IPS-NIHi7 (cell line): ENCODE measurements at regions not wholly inside any gene's neighbourhood (a gene's known extent, or its start where the extent isn't known, plus 50 kb on each side); places are given as distances from the start of the nearest gene placed in this dataset.

Experiments used
- DNase-seq: peaks from one replicate; pipeline ENCODE4 v3.0.0; 2012; ENCODE audit warnings: mixed read lengths; ENCODE audit errors: extremely low spot score

DNA sequence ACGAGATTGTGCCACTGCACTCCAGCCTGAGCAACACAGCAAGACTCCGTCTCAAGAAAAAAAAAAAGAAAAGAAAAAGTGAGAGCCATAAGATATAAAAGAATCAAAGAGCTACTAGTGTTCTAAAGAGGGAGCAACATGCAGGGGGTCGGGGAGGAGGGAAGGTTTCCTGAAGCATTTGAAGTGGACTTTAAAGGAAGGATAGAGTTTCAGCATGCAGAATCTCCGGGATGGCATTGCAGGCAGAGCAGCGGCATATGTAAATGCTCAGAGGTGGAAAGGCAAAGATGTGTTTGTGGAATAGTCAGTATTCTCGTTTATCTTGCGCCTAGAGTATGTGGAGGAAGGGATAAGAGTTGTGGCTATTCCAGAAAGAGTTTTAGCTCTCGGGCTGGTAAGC lies 447.6 kb upstream of the NFE2L3 start:
- DNase-seq, result no peak

GRCh38 chr7:25706764-25707163 lies 445.2 kb upstream of the NFE2L3 start:
- no peak for DNase-seq

GRCh38 chr7:25707768-25708620 lies 444.0 kb upstream of the NFE2L3 start:
- DNase-seq, result no peak

- no peak for DNase-seq
Observed at GRCh38 chr7:25710959-25711358, 441.0 kb upstream of the NFE2L3 start.

GRCh38 chr7:25711940-25712339 lies 440.1 kb upstream of the NFE2L3 start:
- DNase-seq, result no peak

- DNase-seq, result no peak
Observed at GRCh38 chr7:25712500-25712899, 439.5 kb upstream of the NFE2L3 start.

DNA sequence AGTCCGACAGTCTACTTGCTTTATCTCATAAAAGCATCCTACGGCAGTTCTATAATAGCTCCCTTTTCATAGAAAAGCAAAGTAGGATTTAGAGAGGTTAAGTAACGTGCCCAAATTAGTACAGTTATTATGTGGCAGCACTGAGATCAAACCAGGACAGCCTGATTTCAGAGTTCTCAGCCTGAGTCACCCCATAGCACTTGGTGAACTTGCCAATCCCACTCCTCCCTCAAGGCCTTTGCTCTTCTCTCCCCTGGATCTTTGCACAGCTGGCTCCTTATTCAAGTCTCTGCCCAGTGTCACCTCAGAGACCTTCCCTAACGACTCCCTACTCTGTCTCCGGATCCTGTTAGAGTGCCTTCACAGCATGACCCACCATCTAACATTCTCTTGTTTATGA lies 438.0 kb upstream of the NFE2L3 start:
- no peak for DNase-seq

GRCh38 chr7:25716421-25716820 lies 435.6 kb upstream of the NFE2L3 start:
- DNase-seq, result no peak

DNA sequence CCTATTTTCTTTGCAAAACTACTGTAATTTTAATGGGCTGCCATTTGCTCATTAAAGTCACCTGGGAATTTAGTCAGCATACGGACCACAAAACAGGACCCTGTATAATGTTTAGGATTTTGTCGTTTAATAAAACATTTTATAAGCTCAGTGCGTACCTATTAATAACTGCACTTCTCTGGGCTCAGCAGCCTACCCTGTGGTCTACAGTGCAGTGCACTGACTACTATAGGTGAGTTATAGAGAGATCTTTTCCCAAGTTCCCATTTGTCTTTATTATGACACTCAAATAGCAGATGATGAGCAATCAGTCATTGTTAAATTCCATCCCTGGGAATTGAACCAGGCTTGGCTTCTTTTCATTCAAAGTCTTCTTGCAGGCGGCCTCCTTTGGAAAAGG lies 433.4 kb upstream of the NFE2L3 start:
- DNase-seq, result no peak

- no peak for DNase-seq
Observed at GRCh38 chr7:25719190-25719896, 432.7 kb upstream of the NFE2L3 start.

DNA sequence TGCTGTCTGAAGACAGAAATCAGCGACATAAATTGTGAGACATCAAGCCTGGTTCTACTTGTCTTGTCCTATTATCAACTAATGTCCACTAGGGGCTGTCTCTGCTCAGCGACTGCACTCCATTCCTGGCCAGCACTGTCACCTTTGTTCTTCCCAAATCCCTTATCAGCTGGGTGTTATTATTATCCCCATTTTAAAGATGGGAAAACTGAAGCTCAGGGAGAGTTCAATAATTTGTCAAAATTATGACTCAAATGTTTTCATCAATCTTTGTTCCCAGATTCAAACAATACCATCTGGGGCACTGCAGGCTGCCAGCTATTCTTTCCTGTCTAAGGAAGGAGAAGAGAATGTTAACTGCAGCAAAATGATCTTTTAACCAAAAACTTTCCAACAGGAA lies 431.6 kb upstream of the NFE2L3 start:
- peak; percentile 60 for DNase-seq

DNA sequence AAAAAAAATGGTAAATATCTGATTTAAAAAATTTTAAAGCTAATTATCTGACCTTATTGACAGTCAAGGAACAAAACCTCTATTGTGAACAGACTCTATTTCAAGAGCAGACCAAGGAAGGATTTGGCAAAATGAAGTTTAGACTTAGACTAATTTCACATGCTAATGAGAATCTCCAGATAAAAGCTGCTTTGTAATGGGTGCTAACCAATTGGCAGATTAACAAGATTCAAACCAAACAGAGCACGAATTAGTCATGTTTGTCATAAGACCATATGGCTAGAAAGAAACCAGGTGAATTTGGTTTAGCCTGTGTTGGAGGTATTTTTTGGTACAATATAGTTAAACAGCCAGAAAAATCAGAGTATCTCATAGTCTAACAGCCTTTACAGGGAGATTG lies 429.1 kb upstream of the NFE2L3 start:
- DNase-seq, result no peak

DNA sequence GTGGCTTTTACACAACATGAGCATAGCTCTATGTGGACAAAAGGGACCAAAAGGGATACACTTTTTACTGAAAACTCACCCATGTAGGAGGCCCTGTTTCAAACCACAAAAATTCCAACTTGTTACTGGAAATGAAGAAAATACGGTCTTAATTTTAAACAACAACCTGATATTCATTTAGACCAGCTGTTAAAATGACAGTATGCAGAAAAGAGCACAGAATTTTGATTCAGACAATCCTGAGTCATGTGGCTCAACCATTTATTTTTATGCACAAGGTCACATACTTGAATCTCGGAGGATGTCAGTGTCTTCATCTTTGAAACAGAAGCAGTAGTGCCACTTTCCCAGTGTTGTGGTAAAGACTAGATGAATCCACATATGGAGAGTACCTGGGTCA lies 426.5 kb upstream of the NFE2L3 start:
- DNase-seq, result no peak

DNA sequence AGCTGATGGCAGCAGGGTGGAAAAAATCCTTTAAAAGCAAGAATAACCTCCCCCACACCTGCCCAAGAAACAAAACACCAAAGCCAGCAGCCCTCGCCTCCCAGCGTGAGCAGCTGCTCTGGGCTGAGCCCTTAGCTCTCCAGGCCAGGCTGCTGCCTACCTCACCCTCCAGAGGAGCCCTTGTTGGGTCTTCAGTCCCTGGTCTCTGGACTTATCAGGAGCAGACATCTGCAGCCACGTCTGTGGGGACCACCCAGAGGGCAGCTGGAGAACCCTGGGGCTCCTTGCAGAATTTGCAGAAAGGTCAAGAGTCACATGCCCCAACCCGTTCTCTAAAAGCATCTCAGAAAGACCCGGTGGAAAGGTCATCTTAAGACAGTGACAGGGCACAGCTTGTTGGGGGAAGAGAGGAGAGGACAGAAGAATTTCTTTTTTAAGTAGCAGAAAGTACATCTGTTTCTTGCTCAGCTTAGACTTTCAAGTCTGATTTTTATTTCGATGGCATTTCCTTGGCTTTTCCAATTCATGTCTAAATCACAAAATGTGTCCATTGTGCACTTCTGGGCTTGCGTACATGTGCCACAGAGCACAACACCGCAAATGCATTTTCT lies 425.7 kb upstream of the NFE2L3 start:
- DNase-seq, result peak; percentile 62

- DNase-seq, result no peak
Observed at GRCh38 chr7:25726781-25727311, 425.2 kb upstream of the NFE2L3 start.

DNA sequence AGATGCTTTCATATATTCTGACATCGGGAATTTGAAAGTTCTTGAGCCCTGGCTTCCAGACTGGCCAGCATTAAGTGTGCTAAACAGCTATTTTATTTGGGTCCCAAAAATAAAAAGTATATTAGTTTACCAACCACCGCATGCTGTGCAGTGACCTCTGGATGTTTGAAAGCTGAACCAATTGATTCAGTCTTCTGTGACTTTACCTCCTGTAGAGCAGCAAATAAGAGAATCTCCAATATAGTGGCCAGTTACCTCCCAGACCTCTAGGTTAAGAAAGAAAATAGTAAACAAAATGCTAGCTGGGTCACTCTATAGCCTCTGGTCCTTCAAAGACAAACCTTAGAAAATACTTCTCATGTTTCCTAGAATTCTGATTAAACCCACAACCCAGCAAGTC lies 424.6 kb upstream of the NFE2L3 start:
- no peak for DNase-seq

- no peak for DNase-seq
Observed at GRCh38 chr7:25727876-25728275, 424.1 kb upstream of the NFE2L3 start.

GRCh38 chr7:25731068-25731845 lies 420.7 kb upstream of the NFE2L3 start:
- no peak for DNase-seq

DNA sequence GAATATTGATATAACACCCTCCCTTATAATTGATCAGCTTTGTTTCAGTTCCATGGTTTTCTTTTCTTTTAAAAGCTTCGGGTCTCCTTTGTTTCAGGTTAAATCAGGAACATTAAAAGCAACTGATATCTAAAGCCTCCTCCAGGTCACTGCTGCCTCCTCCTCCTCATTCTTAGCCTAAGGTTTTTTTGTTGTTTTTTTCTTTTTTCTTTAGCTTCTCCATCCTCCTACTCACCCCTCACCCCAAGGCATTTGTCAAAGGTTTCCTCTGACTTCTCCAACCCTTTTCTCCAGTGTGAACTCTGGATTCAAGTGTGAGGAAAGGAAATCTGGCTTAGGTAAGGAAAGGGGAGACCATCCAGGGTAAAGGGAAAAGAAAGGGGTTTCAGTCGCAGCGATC lies 420.2 kb upstream of the NFE2L3 start:
- no peak for DNase-seq

- no peak for DNase-seq
Observed at GRCh38 chr7:25732766-25733217, 419.2 kb upstream of the NFE2L3 start.

GRCh38 chr7:25735674-25736242 lies 416.2 kb upstream of the NFE2L3 start:
- no peak for DNase-seq
